ENCODE measurements at regions not wholly inside any gene's neighbourhood (a gene's known extent, or its start where the extent isn't known, plus 50 kb on each side); places are given as distances from the start of the nearest gene placed in this dataset.

GRCh38 chr6:110044096-110044495, 66.0 kb downstream of the GPR6 start:
- no peaks in the 10 kb centered on the region for H3K9me3 ChIP-seq
- H3K4me3 ChIP-seq, result no peak overlapping the region
- DNase-seq, result no peak
- H3K27me3 ChIP-seq, result no peaks in the 10 kb centered on the region
- H3K36me3 ChIP-seq, result no peaks in the 10 kb centered on the region
- peaks cover 0 to 4% (median 0%) of the 10 kb centered on the region in 4 donors for H3K4me1 ChIP-seq
- H3K27ac ChIP-seq, result no peak overlapping the region
- no peak for TF ChIP-seq POLR2AphosphoS5 (IDR thresholded peaks at IDR 0.05)
- no peak for TF ChIP-seq POLR2A (IDR thresholded peaks at IDR 0.05)
- no peak for TF ChIP-seq EP300 (IDR thresholded peaks at IDR 0.05)
- TF ChIP-seq, protein P1, sequence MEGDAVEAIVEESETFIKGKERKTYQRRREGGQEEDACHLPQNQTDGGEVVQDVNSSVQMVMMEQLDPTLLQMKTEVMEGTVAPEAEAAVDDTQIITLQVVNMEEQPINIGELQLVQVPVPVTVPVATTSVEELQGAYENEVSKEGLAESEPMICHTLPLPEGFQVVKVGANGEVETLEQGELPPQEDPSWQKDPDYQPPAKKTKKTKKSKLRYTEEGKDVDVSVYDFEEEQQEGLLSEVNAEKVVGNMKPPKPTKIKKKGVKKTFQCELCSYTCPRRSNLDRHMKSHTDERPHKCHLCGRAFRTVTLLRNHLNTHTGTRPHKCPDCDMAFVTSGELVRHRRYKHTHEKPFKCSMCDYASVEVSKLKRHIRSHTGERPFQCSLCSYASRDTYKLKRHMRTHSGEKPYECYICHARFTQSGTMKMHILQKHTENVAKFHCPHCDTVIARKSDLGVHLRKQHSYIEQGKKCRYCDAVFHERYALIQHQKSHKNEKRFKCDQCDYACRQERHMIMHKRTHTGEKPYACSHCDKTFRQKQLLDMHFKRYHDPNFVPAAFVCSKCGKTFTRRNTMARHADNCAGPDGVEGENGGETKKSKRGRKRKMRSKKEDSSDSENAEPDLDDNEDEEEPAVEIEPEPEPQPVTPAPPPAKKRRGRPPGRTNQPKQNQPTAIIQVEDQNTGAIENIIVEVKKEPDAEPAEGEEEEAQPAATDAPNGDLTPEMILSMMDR (IDR thresholded peaks at IDR 0.05), result no peak
- WGBS, 2 donors, result 63 to 67% methylated on average over 6 of the region's 6 CpGs
- intact Hi-C loops (cut with DNase I), result loop anchor here (5.0 to 10.0 kb wide), 2 partner anchors 337 to 519 kb away; no protein-coding TSS in a partner anchor

DNA sequence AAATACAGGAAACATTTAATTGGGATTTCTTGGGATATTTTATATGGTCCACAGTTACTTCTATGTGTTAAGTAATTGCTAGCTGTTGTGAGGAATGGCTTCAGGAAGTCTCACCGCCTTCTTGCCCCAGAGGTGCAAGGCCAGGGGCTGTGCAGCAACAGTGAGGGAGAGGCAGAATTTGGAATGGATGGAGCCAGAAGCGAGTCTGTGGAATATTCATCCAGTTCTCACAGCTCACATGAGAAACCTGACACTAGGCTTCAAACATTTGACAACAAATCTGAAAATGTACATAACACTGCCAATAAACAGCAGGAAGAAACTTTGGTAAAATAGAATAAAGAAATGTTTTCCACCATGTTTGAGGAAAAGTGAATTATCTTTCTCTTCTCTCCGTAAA, 66.5 kb downstream of the GPR6 start:
- Histone ChIP-seq H3K27ac (no peak overlapping the region), H3K4me3 (no peak overlapping the region), H3K4me1 (peaks cover 0 to 4% (median 0%) of the 10 kb centered on the region in 4 donors), H3K9me3 (no peaks in the 10 kb centered on the region), H3K36me3 (no peaks in the 10 kb centered on the region), H3K27me3 (no peaks in the 10 kb centered on the region)
- no peak for DNase-seq
- intact Hi-C loops (cut with DNase I), result loop anchor here (5.0 to 10.0 kb wide), 2 partner anchors 337 to 520 kb away; no protein-coding TSS in a partner anchor
- WGBS, 2 donors, result 93 to 96% methylated on average over 3 of the region's 3 CpGs
- TF ChIP-seq POLR2AphosphoS5 (IDR thresholded peaks at IDR 0.05), result no peak
- no peak for TF ChIP-seq EP300 (IDR thresholded peaks at IDR 0.05)
- TF ChIP-seq, protein P1 (IDR thresholded peaks at IDR 0.05), result no peak
- no peak for TF ChIP-seq POLR2A (IDR thresholded peaks at IDR 0.05)

DNA sequence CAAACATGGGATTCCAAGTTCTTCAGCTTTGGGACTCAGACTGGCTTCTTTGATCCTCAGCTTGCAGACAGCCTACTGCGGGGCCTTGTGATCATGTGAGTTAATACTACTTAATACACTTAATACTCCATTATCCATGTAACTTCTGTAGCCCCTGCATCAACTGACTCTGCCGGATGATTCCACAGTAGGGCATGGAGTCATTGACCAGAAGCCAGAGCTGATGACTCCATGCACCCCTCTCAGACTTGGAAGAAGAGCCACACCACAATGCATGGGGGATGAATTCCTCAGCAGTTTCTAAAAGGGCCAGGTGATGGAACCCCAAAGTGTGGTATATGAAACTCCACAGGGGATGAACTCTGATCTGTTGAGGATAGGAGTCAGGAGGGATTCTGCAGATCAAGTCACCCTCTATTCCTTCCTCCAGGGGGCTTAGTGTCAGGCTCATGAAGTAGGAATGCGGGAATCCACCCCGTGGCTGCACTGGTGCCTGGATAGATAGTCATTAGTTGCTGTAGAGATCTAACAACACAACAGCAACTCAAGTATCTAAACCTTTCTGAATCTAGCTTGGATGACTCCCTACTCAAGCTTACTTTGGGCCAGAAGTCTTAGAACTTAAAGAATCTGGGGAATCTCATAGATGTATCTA, 70.2 kb downstream of the GPR6 start:
- Histone ChIP-seq H3K27ac (no peak overlapping the region), H3K4me3 (no peak overlapping the region), H3K9me3 (no peaks in the 10 kb centered on the region), H3K36me3 (no peaks in the 10 kb centered on the region), H3K4me1 (no peaks in the 10 kb centered on the region), H3K27me3 (no peaks in the 10 kb centered on the region)
- TF ChIP-seq POLR2A (IDR thresholded peaks at IDR 0.05) (no peak), POLR2AphosphoS5 (IDR thresholded peaks at IDR 0.05) (no peak), EP300 (IDR thresholded peaks at IDR 0.05) (no peak)
- TF ChIP-seq, protein P1 (IDR thresholded peaks at IDR 0.05), result no peak
- DNase-seq, result no peak
- intact Hi-C loops (cut with DNase I), result loop anchor here (10.0 kb wide), 1 partner anchor 524 kb away; no protein-coding TSS in a partner anchor
- WGBS, 2 donors, result 92 to 93% methylated on average over 4 of the region's 4 CpGs

- Histone ChIP-seq H3K4me1 (no peaks in the 10 kb centered on the region), H3K36me3 (no peaks in the 10 kb centered on the region), H3K9me3 (no peaks in the 10 kb centered on the region), H3K27ac (no peak overlapping the region), H3K4me3 (no peak overlapping the region), H3K27me3 (no peaks in the 10 kb centered on the region)
- no peak for DNase-seq
- intact Hi-C loops (cut with DNase I), result loop anchor here (10.0 kb wide), 1 partner anchor 525 kb away; no protein-coding TSS in a partner anchor
- TF ChIP-seq POLR2AphosphoS5 (IDR thresholded peaks at IDR 0.05), result no peak
- 75 to 83% methylated on average over 11 of the region's 11 CpGs for WGBS, 2 donors
These were observed 71.8 kb downstream of the GPR6 start for GRCh38 chr6:110049696-110050439.

Measured in sigmoid colon (tissue), 6 donors.